HG03469 (cell line): ENCODE measurements at regions not wholly inside any gene's neighbourhood (a gene's known extent, or its start where the extent isn't known, plus 50 kb on each side); places are given as distances from the start of the nearest gene placed in this dataset.

Experiments used
- ATAC-seq: cut with Tn5 transposase; IDR thresholded peaks from one replicate; pipeline ENCODE4 v1.9.1; 2021; ENCODE audit warnings: mild to moderate bottlenecking, moderate library complexity, moderate number of reproducible peaks; ENCODE audit not compliant: unreplicated experiment

GRCh38 chr4:133493241-133493640 lies 344.1 kb downstream of the PCDH10 start:
- no peak for ATAC-seq

GRCh38 chr4:133484287-133484686 lies 335.2 kb downstream of the PCDH10 start:
- no peak for ATAC-seq

GRCh38 chr4:133483600-133484246 lies 334.6 kb downstream of the PCDH10 start:
- ATAC-seq = no peak

- no peak for ATAC-seq
These were observed 327.0 kb downstream of the PCDH10 start for GRCh38 chr4:133476063-133476462.

GRCh38 chr4:133474501-133474900 lies 325.4 kb downstream of the PCDH10 start:
- ATAC-seq = no peak

GRCh38 chr4:133472244-133472643 lies 323.1 kb downstream of the PCDH10 start:
- no peak for ATAC-seq

- no peak for ATAC-seq
These were observed 318.3 kb downstream of the PCDH10 start for GRCh38 chr4:133467290-133467947.

- no peak for ATAC-seq
These were observed 315.9 kb downstream of the PCDH10 start for GRCh38 chr4:133465022-133465421.

GRCh38 chr4:133464311-133464710 lies 315.2 kb downstream of the PCDH10 start:
- ATAC-seq = no peak

- ATAC-seq = no peak
These were observed 303.6 kb downstream of the PCDH10 start for GRCh38 chr4:133452678-133453077.

GRCh38 chr4:133450813-133451212 lies 301.7 kb downstream of the PCDH10 start:
- no peak for ATAC-seq

- ATAC-seq = no peak
These were observed 291.3 kb downstream of the PCDH10 start for GRCh38 chr4:133440404-133440803.

- no peak for ATAC-seq
These were observed 290.7 kb downstream of the PCDH10 start for GRCh38 chr4:133439830-133440229.

GRCh38 chr4:133424605-133425004 lies 275.5 kb downstream of the PCDH10 start:
- no peak for ATAC-seq

- no peak for ATAC-seq
These were observed 254.8 kb downstream of the PCDH10 start for GRCh38 chr4:133403913-133404312.

GRCh38 chr4:133402616-133403015 lies 253.5 kb downstream of the PCDH10 start:
- no peak for ATAC-seq

- no peak for ATAC-seq
These were observed 246.0 kb downstream of the PCDH10 start for GRCh38 chr4:133394971-133395627.

GRCh38 chr4:133390198-133390855 lies 241.2 kb downstream of the PCDH10 start:
- no peak for ATAC-seq

GRCh38 chr4:133389029-133389428 lies 239.9 kb downstream of the PCDH10 start:
- ATAC-seq = no peak

- no peak for ATAC-seq
These were observed 236.3 kb downstream of the PCDH10 start for GRCh38 chr4:133385161-133385954.
